ENCODE measurements at regions not wholly inside any gene's neighbourhood (a gene's known extent, or its start where the extent isn't known, plus 50 kb on each side); places are given as distances from the start of the nearest gene placed in this dataset.

DNA sequence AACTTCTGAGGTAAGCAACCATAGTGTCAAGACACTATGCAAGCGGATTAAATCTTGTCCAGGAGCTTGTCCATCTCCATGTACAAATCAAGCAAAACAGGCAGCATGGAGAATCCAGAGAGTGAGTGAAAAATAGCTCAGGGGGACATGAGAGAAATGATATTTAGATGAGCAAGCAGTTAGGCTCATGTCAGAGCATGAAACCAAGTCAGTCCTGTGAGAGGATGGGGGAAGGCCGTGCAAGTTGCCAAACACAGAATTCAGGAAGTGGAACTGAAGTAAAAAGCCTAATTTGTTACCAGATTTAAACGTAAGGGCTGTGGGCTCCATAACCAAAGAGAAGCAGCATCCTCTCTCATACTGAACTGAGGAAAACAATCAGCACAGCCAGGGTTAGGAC, 995.9 kb downstream of the MCTP2 start:
- Histone ChIP-seq H3K27ac (no peak overlapping the region), H3K9me3 (no peaks in the 10 kb centered on the region), H3K4me3 (no peak overlapping the region), H3K4me1 (replicated peaks) (no peaks in the 10 kb centered on the region), H3K27me3 (replicated peaks; ENCODE audit: insufficient read depth) (peaks cover 2% of the 10 kb centered on the region), H3K36me3 (no peaks in the 10 kb centered on the region)
- WGBS: 56% methylated on average over 3 of the region's 3 CpGs
- TF ChIP-seq, protein P1, sequence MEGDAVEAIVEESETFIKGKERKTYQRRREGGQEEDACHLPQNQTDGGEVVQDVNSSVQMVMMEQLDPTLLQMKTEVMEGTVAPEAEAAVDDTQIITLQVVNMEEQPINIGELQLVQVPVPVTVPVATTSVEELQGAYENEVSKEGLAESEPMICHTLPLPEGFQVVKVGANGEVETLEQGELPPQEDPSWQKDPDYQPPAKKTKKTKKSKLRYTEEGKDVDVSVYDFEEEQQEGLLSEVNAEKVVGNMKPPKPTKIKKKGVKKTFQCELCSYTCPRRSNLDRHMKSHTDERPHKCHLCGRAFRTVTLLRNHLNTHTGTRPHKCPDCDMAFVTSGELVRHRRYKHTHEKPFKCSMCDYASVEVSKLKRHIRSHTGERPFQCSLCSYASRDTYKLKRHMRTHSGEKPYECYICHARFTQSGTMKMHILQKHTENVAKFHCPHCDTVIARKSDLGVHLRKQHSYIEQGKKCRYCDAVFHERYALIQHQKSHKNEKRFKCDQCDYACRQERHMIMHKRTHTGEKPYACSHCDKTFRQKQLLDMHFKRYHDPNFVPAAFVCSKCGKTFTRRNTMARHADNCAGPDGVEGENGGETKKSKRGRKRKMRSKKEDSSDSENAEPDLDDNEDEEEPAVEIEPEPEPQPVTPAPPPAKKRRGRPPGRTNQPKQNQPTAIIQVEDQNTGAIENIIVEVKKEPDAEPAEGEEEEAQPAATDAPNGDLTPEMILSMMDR (IDR thresholded peaks at IDR 0.05): no peak
- TF ChIP-seq POLR2AphosphoS5 (IDR thresholded peaks at IDR 0.05): no peak
- no peak for TF ChIP-seq POLR2A (IDR thresholded peaks at IDR 0.05)
- DNase-seq (ENCODE audit: low spot score): no peak
- intact Hi-C loops (cut with DNase I): no loop called here

DNA sequence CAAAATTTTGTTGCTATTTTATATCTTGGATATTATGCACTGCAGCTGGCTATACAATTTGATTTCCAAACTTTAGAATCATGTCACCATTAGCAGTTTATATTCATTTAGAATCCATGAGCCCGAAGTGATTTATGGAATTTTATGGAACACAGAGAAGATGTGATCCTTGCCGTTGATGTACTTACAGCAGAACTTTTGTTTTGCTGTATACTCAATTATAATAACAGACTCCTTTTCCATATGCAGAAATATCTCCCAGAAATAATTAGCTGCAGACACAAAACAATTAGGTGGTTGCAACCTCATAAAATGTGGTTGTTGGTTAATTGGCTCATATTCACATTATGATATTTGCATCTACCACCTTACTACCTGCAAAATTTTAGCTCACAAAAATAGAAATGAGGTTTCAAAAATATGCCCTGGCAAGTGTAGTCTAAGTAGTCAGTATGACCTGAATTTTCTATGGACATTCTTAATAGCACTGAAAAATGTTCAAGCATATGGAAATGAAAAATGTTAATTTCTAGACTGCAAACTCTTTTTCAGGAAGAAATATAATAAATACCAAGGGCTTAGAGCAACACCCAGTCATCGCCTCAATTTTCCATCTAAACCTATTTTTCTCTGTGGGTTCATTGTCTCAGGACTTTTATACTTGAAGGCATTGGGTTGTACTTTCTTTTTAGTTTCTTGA, 997.6 kb downstream of the MCTP2 start:
- intact Hi-C loops (cut with DNase I): no loop called here
- 88% methylated on average over 3 of the region's 3 CpGs for WGBS
- Histone ChIP-seq H3K4me1 (replicated peaks) (no peaks in the 10 kb centered on the region), H3K4me3 (no peak overlapping the region), H3K27me3 (replicated peaks; ENCODE audit: insufficient read depth) (peaks cover 2% of the 10 kb centered on the region), H3K27ac (no peak overlapping the region), H3K36me3 (no peaks in the 10 kb centered on the region), H3K9me3 (no peaks in the 10 kb centered on the region)
- DNase-seq (ENCODE audit: low spot score): no peak
- TF ChIP-seq, protein P1 (IDR thresholded peaks at IDR 0.05): no peak
- TF ChIP-seq POLR2A (IDR thresholded peaks at IDR 0.05): no peak
- TF ChIP-seq POLR2AphosphoS5 (IDR thresholded peaks at IDR 0.05): no peak

DNA sequence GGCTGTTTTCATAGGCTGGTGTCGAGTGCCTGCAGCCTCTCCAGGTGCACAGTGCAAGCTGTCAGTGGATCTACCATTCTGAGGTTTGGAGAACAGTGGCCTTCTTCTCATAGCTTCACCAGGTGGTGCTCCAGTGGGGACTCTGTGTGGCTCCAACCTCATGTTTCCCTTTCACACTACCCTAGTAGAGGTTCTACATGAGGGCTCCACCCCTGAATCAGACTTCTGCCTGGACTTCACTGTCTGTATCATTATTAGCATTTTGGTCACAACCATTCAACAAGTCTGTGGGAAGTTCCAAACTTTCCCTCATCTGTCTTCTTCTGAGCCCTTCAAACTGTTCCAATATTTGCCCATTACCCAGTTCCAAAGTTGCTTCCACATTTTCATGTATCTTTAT, 1003.7 kb downstream of the MCTP2 start:
- WGBS: 85% methylated on average over 1 of the region's 1 CpG
- no peaks in the 10 kb centered on the region for H3K9me3 ChIP-seq
- peaks cover 2% of the 10 kb centered on the region for H3K27me3 ChIP-seq (replicated peaks; ENCODE audit: insufficient read depth)
- no peaks in the 10 kb centered on the region for H3K36me3 ChIP-seq
- no peaks in the 10 kb centered on the region for H3K4me1 ChIP-seq (replicated peaks)
- DNase-seq (ENCODE audit: low spot score): no peak
- no peak overlapping the region for H3K4me3 ChIP-seq
- TF ChIP-seq POLR2AphosphoS5 (IDR thresholded peaks at IDR 0.05) (no peak), POLR2A (IDR thresholded peaks at IDR 0.05) (no peak)
- TF ChIP-seq, protein P1 (IDR thresholded peaks at IDR 0.05): no peak
- H3K27ac ChIP-seq: no peak overlapping the region
- intact Hi-C loops (cut with DNase I): no loop called here

DNA sequence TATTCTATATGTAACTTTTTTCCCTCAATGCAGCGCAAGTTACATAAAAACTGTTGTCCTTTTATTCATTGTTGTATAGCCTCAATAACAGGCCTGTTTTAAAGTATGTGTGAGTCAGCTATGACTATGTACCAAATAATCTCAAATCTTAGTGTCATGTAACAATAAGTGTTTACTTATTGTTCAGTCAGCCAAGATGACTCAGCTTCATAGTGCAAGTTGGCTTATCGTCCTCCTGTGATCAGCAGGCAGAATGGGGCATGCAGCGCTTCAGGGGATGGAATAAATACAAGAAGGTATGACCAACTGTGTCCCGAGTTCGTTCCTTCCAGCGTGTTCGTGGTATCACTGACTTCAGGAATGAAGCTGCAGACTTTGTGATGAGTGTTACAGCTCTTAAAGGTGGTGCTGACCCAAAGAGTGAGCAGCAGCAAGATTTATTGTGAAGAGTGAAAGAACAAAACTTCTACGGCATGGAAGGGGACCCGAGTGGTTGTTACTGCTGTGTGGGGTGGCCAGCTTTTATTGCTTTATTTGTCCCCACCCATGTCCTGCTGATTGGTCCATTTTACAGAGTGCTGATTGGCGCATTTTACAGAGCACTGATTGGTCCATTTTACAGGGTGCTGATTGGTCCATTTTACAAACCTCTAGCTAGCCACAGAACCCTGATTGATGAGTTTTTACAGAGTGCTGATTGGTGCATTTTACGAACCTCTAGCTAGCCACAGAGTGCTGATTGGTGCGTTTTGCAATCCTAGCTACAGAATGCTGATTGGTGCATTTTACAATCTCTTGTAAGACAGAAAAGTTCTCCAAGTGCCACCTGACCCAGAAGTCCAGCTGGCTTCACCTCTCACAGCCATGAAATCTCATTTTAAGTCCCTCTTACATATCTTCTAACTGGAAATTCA, 1016.0 kb downstream of the MCTP2 start:
- Histone ChIP-seq H3K27me3 (replicated peaks; ENCODE audit: insufficient read depth) (no peaks in the 10 kb centered on the region), H3K9me3 (no peaks in the 10 kb centered on the region), H3K36me3 (no peaks in the 10 kb centered on the region), H3K4me3 (no peak overlapping the region), H3K27ac (no peak overlapping the region), H3K4me1 (replicated peaks) (no peaks in the 10 kb centered on the region)
- 57% methylated on average over 12 of the region's 12 CpGs for WGBS
- DNase-seq (ENCODE audit: low spot score): peak; percentile 51
- intact Hi-C loops (cut with DNase I): no loop called here
- TF ChIP-seq POLR2AphosphoS5 (IDR thresholded peaks at IDR 0.05): peak; percentile 74
- TF ChIP-seq, protein P1 (IDR thresholded peaks at IDR 0.05): no peak
